ENCODE measurements at regions not wholly inside any gene's neighbourhood (a gene's known extent, or its start where the extent isn't known, plus 50 kb on each side); places are given as distances from the start of the nearest gene placed in this dataset.

GRCh38 chr2:64383016-64383591 is 70.9 kb upstream of the LGALSL start:
- TF ChIP-seq CTCF (IDR thresholded peaks at IDR 0.05) = no peak
- TF ChIP-seq POLR2A (IDR thresholded peaks at IDR 0.05) = no peak

All from breast epithelium (tissue), 3 donors.